Thymus (tissue), 11 donors: ENCODE measurements at regions not wholly inside any gene's neighbourhood (a gene's known extent, or its start where the extent isn't known, plus 50 kb on each side); places are given as distances from the start of the nearest gene placed in this dataset.

Experiments used
- DNase-seq, 9 donors: peaks; one replicate each; pipeline ENCODE4 v3.0.0-alpha.2; 2013; ENCODE audit warnings: low spot score in 9 of 9, low read depth in 6 of 9, missing footprints in 1 of 9
- H3K27ac ChIP-seq, 2 donors: one replicate each; pipeline ENCODE4 v1.5.1; 2013; ENCODE audit warnings: control low read depth in 1 of 2, low read depth in 1 of 2, low read length in 1 of 2, mild to moderate bottlenecking in 1 of 2, moderate library complexity in 1 of 2
- H3K27me3 ChIP-seq, 2 donors: one replicate each; pipeline ENCODE4 v1.5.1; 2013; ENCODE audit warnings: low read length in 1 of 2; ENCODE audit not compliant: control insufficient read depth in 2 of 2, insufficient read depth in 1 of 2
- H3K36me3 ChIP-seq, 2 donors: one replicate each; pipeline ENCODE4 v1.5.1; 2013; ENCODE audit warnings: low read length in 1 of 2, mild to moderate bottlenecking in 1 of 2, moderate library complexity in 1 of 2; ENCODE audit not compliant: control insufficient read depth in 2 of 2, insufficient read depth in 2 of 2
- H3K4me1 ChIP-seq, 2 donors: one replicate each; pipeline ENCODE4 v1.5.1; 2013; ENCODE audit warnings: low read length in 2 of 2; ENCODE audit not compliant: control insufficient read depth in 2 of 2, insufficient read depth in 2 of 2
- H3K4me3 ChIP-seq, 2 donors: one replicate each; pipeline ENCODE4 v1.5.1; 2013; ENCODE audit warnings: low read length in 2 of 2, control low read depth in 1 of 2, mild to moderate bottlenecking in 1 of 2
- H3K9me3 ChIP-seq, 2 donors: one replicate each; pipeline ENCODE4 v1.5.1; 2013; ENCODE audit warnings: low read length in 1 of 2, mild to moderate bottlenecking in 1 of 2; ENCODE audit not compliant: control insufficient read depth in 2 of 2, insufficient read depth in 1 of 2
- WGBS: extraction: QIAGEN DNeasy Blood & Tissue Kit; methylation state at CpG from one replicate; pipeline ENCODE4 v1.1.7; 2013; 5-methylcytosine and 5-hydroxymethylcytosine counted together
- donor health status: healthy.

- Histone ChIP-seq H3K27me3 (peaks cover 0 to 9% of the 10 kb centered on the region in 2 donors), H3K9me3 (no peaks in the 10 kb centered on the region), H3K36me3 (no peaks in the 10 kb centered on the region), H3K4me3 (no peak overlapping the region), H3K4me1 (peaks cover 6 to 47% of the 10 kb centered on the region in 2 donors), H3K27ac (no peak overlapping the region)
- WGBS: 94% methylated on average over 10 of the region's 10 CpGs
- no peak for DNase-seq
Measured at GRCh38 chr1:11338284-11338924, 65.4 kb downstream of the UBIAD1 start.

GRCh38 chr1:11339346-11340232 lies 66.6 kb downstream of the UBIAD1 start:
- peak in 2 of 9 donors; percentile 31 to 49 for DNase-seq
- peaks cover 0 to 9% of the 10 kb centered on the region in 2 donors for H3K27me3 ChIP-seq

GRCh38 chr1:11340233-11340632 lies 67.2 kb downstream of the UBIAD1 start:
- peaks cover 0 to 9% of the 10 kb centered on the region in 2 donors for H3K27me3 ChIP-seq

More at GRCh38 chr1:11339346-11340232, 66.6 kb downstream of the UBIAD1 start:
- Histone ChIP-seq H3K9me3 (no peaks in the 10 kb centered on the region), H3K27ac (peak overlapping the region; percentile 25 to 76), H3K4me1 (peaks cover 6 to 47% of the 10 kb centered on the region in 2 donors), H3K36me3 (no peaks in the 10 kb centered on the region), H3K4me3 (peak overlapping the region; percentile 13 to 15)
- 14% methylated on average over 24 of the region's 24 CpGs for WGBS

GRCh38 chr1:11341901-11342552 lies 69.0 kb downstream of the UBIAD1 start:
- WGBS: 92% methylated on average over 6 of the region's 6 CpGs
- Histone ChIP-seq H3K36me3 (no peaks in the 10 kb centered on the region), H3K4me1 (peaks cover 6 to 47% of the 10 kb centered on the region in 2 donors), H3K27ac (peak overlapping the region in 1 of 2 donors; percentile 3), H3K4me3 (no peak overlapping the region), H3K9me3 (no peaks in the 10 kb centered on the region), H3K27me3 (peaks cover 0 to 9% of the 10 kb centered on the region in 2 donors)
- no peak for DNase-seq

More at GRCh38 chr1:11340233-11340632, 67.2 kb downstream of the UBIAD1 start:
- Histone ChIP-seq H3K36me3 (no peaks in the 10 kb centered on the region), H3K4me3 (no peak overlapping the region), H3K9me3 (no peaks in the 10 kb centered on the region), H3K27ac (no peak overlapping the region), H3K4me1 (peaks cover 6 to 47% of the 10 kb centered on the region in 2 donors)
- WGBS: 36% methylated on average over 4 of the region's 4 CpGs
- no peak for DNase-seq

GRCh38 chr1:11342621-11343032 lies 69.6 kb downstream of the UBIAD1 start:
- 93% methylated on average over 6 of the region's 6 CpGs for WGBS
- no peak for DNase-seq
- Histone ChIP-seq H3K27me3 (peaks cover 0 to 9% of the 10 kb centered on the region in 2 donors), H3K27ac (peak overlapping the region in 1 of 2 donors; percentile 3), H3K4me3 (no peak overlapping the region), H3K36me3 (no peaks in the 10 kb centered on the region), H3K9me3 (no peaks in the 10 kb centered on the region), H3K4me1 (peaks cover 6 to 43% of the 10 kb centered on the region in 2 donors)

- WGBS: 96% methylated on average over 19 of the region's 19 CpGs
- Histone ChIP-seq H3K27me3 (no peaks in the 10 kb centered on the region), H3K4me3 (no peak overlapping the region), H3K4me1 (peaks cover 3 to 29% of the 10 kb centered on the region in 2 donors), H3K36me3 (no peaks in the 10 kb centered on the region), H3K27ac (no peak overlapping the region), H3K9me3 (peaks cover 0 to 2% of the 10 kb centered on the region in 2 donors)
- no peak for DNase-seq
Measured at GRCh38 chr1:11345971-11346715, 73.1 kb downstream of the UBIAD1 start.

GRCh38 chr1:11350265-11350664 lies 77.3 kb downstream of the UBIAD1 start:
- no peaks in the 10 kb centered on the region for H3K36me3 ChIP-seq
- DNase-seq: no peak
- no peaks in the 10 kb centered on the region for H3K27me3 ChIP-seq
- 10% methylated on average over 14 of the region's 14 CpGs for whole genome bisulfite sequencing
- H3K9me3 ChIP-seq: peaks cover 0 to 8% of the 10 kb centered on the region in 2 donors
- H3K27ac ChIP-seq: no peak overlapping the region
- no peak overlapping the region for H3K4me3 ChIP-seq
- peaks cover 16 to 50% of the 10 kb centered on the region in 2 donors for H3K4me1 ChIP-seq

GRCh38 chr1:11352058-11352715 lies 79.2 kb downstream of the UBIAD1 start:
- Histone ChIP-seq H3K4me3 (no peak overlapping the region), H3K4me1 (peaks cover 27 to 68% of the 10 kb centered on the region in 2 donors), H3K36me3 (no peaks in the 10 kb centered on the region), H3K27me3 (no peaks in the 10 kb centered on the region), H3K27ac (peak overlapping the region in 1 of 2 donors; percentile 90), H3K9me3 (peaks cover 0 to 8% of the 10 kb centered on the region in 2 donors)
- 97% methylated on average over 12 of the region's 12 CpGs for WGBS
- no peak for DNase-seq
